K562 (cell line): ENCODE measurements at regions not wholly inside any gene's neighbourhood (a gene's known extent, or its start where the extent isn't known, plus 50 kb on each side); places are given as distances from the start of the nearest gene placed in this dataset.

Source experiments
- ATF7 ChIP-seq: fragments of 450-650 bp; IDR thresholded peaks from 2 replicates; pipeline ENCODE4 v1.7.1; 2014; ENCODE audit warnings: mild to moderate bottlenecking, moderate library complexity
- BCOR ChIP-seq: fragments of 450-650 bp; IDR thresholded peaks from 2 replicates; pipeline ENCODE4 v1.6.1; 2016
- CTCF ChIP-seq, 3 experiments: IDR thresholded peaks in 2 of 3; conservative IDR thresholded peaks in 1 of 3; 2 replicates each; pipeline ENCODE4 v1.5.1; 2011 to 2012; ENCODE audit warnings: low read length in 3 of 3, mild to moderate bottlenecking in 3 of 3, control low read depth in 2 of 3, improper control_type of control experiment in 1 of 3, inconsistent platforms in 1 of 3, low read depth in 1 of 3, mixed read lengths in 1 of 3, moderate library complexity in 1 of 3; ENCODE audit not compliant: insufficient read depth in 2 of 3
- E2F3 ChIP-seq: fragments of 250-450 bp; sonication (Bioruptor Pico); IDR thresholded peaks from 2 replicates; pipeline ENCODE4 v1.4.0; 2020; ENCODE audit warnings: mild to moderate bottlenecking
- HINFP ChIP-seq: fragments of 450-650 bp; conservative IDR thresholded peaks from 2 replicates; pipeline ENCODE4 v1.6.1; 2016; ENCODE audit warnings: missing genetic modification characterization, low read depth, mild to moderate bottlenecking, control low read depth, missing compliant biosample characterization
- MEF2D ChIP-seq: conservative IDR thresholded peaks from 2 replicates; pipeline ENCODE4 v1.6.1; 2016; ENCODE audit warnings: low read depth, missing genetic modification characterization, missing compliant biosample characterization
- POLR2AphosphoS5 ChIP-seq: IDR thresholded peaks from 2 replicates; pipeline ENCODE4 v1.6.1; 2011; ENCODE audit warnings: mild to moderate bottlenecking, low read depth, low read length, moderate library complexity; ENCODE audit not compliant: control insufficient read depth, insufficient read depth
- PYGO2 ChIP-seq: fragments of 450-650 bp; IDR thresholded peaks from 2 replicates; pipeline ENCODE4 v1.6.1; 2016; ENCODE audit warnings: mild to moderate bottlenecking, missing genetic modification characterization, moderate library complexity, missing compliant biosample characterization
- RAD51 ChIP-seq: fragments of 450-650 bp; IDR thresholded peaks from 2 replicates; pipeline ENCODE4 v1.7.1; 2016; ENCODE audit warnings: low read depth, mild to moderate bottlenecking, borderline replicate concordance
- STAG1 ChIP-seq: sonication (generic); formaldehyde crosslinking; IDR thresholded peaks from 2 replicates; pipeline ENCODE4 v1.5.0; 2020; ENCODE audit warnings: missing genetic modification reagents, borderline replicate concordance
- TEAD4 ChIP-seq, 2 experiments: sonication (generic) in 1 of 2; formaldehyde crosslinking in 1 of 2; IDR thresholded peaks; 2 replicates each; pipeline versions ENCODE4 v1.6.1 to v1.8.0; 2012 to 2022; ENCODE audit warnings: borderline replicate concordance in 1 of 2, inconsistent platforms in 1 of 2, low read length in 1 of 2, mild to moderate bottlenecking in 1 of 2, missing genetic modification reagents in 1 of 2
- USF1 ChIP-seq: sonication (generic); formaldehyde crosslinking; IDR thresholded peaks from 2 replicates; pipeline ENCODE4 v1.9.0; 2022; ENCODE audit warnings: mild to moderate bottlenecking, missing genetic modification reagents
- ZFP1 ChIP-seq: fragments of 450-650 bp; formaldehyde crosslinking; IDR thresholded peaks from 2 replicates; pipeline ENCODE4 v1.4.0; 2020; ENCODE audit warnings: mild to moderate bottlenecking, mixed read lengths
- ZNF407 ChIP-seq: fragments of 450-650 bp; IDR thresholded peaks from 2 replicates; pipeline ENCODE4 v1.6.1; 2016; ENCODE audit warnings: low read depth

- TF ChIP-seq CTCF (IDR thresholded peaks at IDR 0.05 in 2 of 3, conservative IDR thresholded peaks at IDR 0.05 in 1 of 3; ENCODE audit: insufficient read depth in 2 of 3, low read depth in 1 of 3, low read length in 3 of 3) (no peak), USF1 (CRISPR knock-in tag) (no peak), ATF7 (no peak), TEAD4 (IDR thresholded peaks at IDR 0.05; ENCODE audit: low read length) (no peak), TEAD4 (CRISPR knock-in tag; IDR thresholded peaks at IDR 0.05; ENCODE audit: borderline replicate concordance) (no peak), BCOR (no peak), ZNF407 (no peak), MEF2D (no peak), RAD51 (no peak), ZFP1 (CRISPR knock-in tag) (no peak), STAG1 (CRISPR knock-in tag) (no peak), PYGO2 (tag) (no peak), E2F3 (CRISPR knock-in tag) (no peak), HINFP (tag) (no peak), POLR2AphosphoS5 (no peak)
These were observed 207.0 kb upstream of the PRDM1 start for GRCh38 chr6:105879146-105879545.
